PC-3 (cell line): ENCODE measurements at regions not wholly inside any gene's neighbourhood (a gene's known extent, or its start where the extent isn't known, plus 50 kb on each side); places are given as distances from the start of the nearest gene placed in this dataset.

Experiments
- EZH2 ChIP-seq: fragments of 300-600 bp; sonication (generic); IDR thresholded peaks from one replicate; pipeline ENCODE4 v1.6.1; 2017; ENCODE audit warnings: antibody characterized with exemption, mild to moderate bottlenecking, low read length; ENCODE audit not compliant: unreplicated experiment
- EZH2phosphoT487 ChIP-seq: fragments of 300-600 bp; sonication (generic); IDR thresholded peaks from 2 replicates; pipeline ENCODE4 v1.6.1; 2018; ENCODE audit warnings: mild to moderate bottlenecking, antibody characterized with exemption, low read length, borderline replicate concordance
- TF ChIP-seq, protein P1 (sequence below): fragments of 300-600 bp; sonication (generic); conservative IDR thresholded peaks from 2 replicates; pipeline ENCODE4 v1.5.1; 2017; ENCODE audit warnings: antibody characterized with exemption, low read depth, mild to moderate bottlenecking, low read length

DNA sequence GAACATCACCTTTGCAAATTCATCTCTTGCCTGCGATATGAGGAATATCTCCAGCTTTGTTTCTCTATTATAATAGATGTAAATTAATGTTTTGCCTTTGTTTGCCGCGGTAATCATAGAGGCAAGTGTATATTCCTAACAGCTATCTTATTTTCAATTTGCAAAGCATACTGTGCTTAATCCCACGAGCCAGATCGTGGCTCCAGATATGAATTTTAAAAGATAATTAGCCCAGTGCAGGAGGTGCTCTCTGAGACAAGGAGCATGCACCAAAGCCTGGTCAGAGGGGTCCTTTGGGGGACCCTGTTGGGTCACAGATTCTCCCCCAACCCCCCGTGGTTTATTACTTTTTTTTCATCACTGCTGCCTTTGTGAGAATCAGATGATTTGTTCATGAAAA, 1087.5 kb downstream of the BCL11B start:
- TF ChIP-seq, protein P1, sequence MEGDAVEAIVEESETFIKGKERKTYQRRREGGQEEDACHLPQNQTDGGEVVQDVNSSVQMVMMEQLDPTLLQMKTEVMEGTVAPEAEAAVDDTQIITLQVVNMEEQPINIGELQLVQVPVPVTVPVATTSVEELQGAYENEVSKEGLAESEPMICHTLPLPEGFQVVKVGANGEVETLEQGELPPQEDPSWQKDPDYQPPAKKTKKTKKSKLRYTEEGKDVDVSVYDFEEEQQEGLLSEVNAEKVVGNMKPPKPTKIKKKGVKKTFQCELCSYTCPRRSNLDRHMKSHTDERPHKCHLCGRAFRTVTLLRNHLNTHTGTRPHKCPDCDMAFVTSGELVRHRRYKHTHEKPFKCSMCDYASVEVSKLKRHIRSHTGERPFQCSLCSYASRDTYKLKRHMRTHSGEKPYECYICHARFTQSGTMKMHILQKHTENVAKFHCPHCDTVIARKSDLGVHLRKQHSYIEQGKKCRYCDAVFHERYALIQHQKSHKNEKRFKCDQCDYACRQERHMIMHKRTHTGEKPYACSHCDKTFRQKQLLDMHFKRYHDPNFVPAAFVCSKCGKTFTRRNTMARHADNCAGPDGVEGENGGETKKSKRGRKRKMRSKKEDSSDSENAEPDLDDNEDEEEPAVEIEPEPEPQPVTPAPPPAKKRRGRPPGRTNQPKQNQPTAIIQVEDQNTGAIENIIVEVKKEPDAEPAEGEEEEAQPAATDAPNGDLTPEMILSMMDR, result no peak
- TF ChIP-seq EZH2 (no peak), EZH2phosphoT487 (no peak)
